ENCODE measurements at regions not wholly inside any gene's neighbourhood (a gene's known extent, or its start where the extent isn't known, plus 50 kb on each side); places are given as distances from the start of the nearest gene placed in this dataset.
A peak's percentile ranks its signal among the peaks of the same experiment; 100 is the strongest.

DNA sequence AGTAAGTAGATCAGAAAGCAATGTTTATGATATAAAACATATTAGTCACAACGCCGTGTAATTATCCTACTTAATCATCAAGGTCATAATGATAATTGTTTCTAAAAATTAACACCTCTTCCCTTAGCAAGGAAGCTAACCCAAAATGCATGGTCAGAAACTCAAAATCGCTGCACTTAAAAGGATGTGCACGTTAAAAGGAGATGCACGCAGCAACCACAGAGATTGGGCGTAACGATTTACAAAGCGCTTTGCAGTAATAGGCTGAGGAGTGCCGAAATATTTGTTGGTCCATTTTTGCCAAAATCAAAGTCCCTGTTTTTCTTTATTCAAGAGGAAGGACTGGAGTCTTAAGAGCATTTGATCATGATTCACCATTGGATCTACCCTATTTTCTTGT lies 1077.2 kb downstream of the VRK1 start:
- no peaks in the 10 kb centered on the region for H3K27me3 ChIP-seq
- WGBS: 90% methylated on average over 9 of the region's 9 CpGs
- H3K4me3 ChIP-seq: no peak overlapping the region
- intact Hi-C loops (cut with DNase I): no loop called here
- no peak for TF ChIP-seq POLR2A (IDR thresholded peaks at IDR 0.05; ENCODE audit: low read depth)
- TF ChIP-seq EP300 (IDR thresholded peaks at IDR 0.05): no peak
- TF ChIP-seq POLR2AphosphoS5 (IDR thresholded peaks at IDR 0.05): no peak
- TF ChIP-seq, protein P1, sequence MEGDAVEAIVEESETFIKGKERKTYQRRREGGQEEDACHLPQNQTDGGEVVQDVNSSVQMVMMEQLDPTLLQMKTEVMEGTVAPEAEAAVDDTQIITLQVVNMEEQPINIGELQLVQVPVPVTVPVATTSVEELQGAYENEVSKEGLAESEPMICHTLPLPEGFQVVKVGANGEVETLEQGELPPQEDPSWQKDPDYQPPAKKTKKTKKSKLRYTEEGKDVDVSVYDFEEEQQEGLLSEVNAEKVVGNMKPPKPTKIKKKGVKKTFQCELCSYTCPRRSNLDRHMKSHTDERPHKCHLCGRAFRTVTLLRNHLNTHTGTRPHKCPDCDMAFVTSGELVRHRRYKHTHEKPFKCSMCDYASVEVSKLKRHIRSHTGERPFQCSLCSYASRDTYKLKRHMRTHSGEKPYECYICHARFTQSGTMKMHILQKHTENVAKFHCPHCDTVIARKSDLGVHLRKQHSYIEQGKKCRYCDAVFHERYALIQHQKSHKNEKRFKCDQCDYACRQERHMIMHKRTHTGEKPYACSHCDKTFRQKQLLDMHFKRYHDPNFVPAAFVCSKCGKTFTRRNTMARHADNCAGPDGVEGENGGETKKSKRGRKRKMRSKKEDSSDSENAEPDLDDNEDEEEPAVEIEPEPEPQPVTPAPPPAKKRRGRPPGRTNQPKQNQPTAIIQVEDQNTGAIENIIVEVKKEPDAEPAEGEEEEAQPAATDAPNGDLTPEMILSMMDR (IDR thresholded peaks at IDR 0.05): no peak
- peaks cover 0 to 14% (median 4%) of the 10 kb centered on the region in 4 donors for H3K4me1 ChIP-seq
- H3K27ac ChIP-seq (replicated peaks in 1 of 4): no peak overlapping the region
- H3K36me3 ChIP-seq: no peaks in the 10 kb centered on the region
- H3K9me3 ChIP-seq: no peaks in the 10 kb centered on the region
- DNase-seq (ENCODE audit: extremely low spot score): no peak

DNA sequence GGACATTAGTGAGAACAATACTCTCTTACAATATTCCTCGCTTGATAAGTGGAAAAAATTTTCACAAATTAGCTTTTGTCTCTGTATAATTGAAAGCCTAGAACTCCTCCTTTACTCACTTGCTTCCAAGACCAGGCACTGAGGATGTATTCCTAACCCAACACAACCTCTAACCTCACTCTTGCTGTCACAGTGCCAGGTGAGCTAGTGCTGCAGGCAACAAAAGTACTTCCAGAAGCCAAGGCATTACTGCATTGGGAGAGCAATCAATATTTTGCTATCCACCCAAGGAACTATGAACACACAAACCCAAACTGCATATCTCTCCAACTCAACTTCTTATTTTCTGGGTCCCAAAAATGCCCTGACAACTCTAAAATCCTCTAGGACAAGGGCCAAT lies 1081.0 kb downstream of the VRK1 start:
- H3K4me3 ChIP-seq: no peak overlapping the region
- 75% methylated on average over 1 of the region's 1 CpG for whole genome bisulfite sequencing
- peak overlapping the region in 1 of 4 donors; percentile 42 for H3K27ac ChIP-seq (replicated peaks in 1 of 4)
- TF ChIP-seq POLR2A (IDR thresholded peaks at IDR 0.05; ENCODE audit: low read depth) (no peak), POLR2AphosphoS5 (IDR thresholded peaks at IDR 0.05) (no peak), EP300 (IDR thresholded peaks at IDR 0.05) (no peak)
- TF ChIP-seq, protein P1 (IDR thresholded peaks at IDR 0.05): no peak
- DNase-seq (ENCODE audit: extremely low spot score): no peak
- H3K9me3 ChIP-seq: no peaks in the 10 kb centered on the region
- H3K4me1 ChIP-seq: peaks cover 0 to 14% (median 4%) of the 10 kb centered on the region in 4 donors
- intact Hi-C loops (cut with DNase I): no loop called here
- no peaks in the 10 kb centered on the region for H3K27me3 ChIP-seq
- no peaks in the 10 kb centered on the region for H3K36me3 ChIP-seq

DNA sequence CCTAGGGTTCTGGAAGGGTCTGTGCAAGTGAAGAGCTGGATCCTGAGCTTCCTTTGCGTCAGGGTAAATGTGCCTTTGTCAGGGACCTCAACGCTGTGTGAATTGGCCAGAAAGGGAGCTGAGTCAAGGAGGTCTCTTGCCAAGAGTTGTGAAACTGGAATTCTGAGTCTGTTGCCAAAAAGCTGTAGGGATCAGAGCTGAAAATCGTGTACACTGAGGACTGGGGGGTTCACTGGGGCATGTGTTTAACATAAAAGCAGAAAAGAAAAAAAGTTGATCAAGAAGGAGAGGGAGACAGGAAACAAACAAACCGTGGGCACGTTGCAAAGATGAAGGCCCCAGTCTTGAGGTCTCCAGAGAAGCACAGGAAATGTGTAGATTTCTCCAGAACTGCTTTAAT lies 1081.5 kb downstream of the VRK1 start:
- intact Hi-C loops (cut with DNase I): no loop called here
- TF ChIP-seq POLR2A (IDR thresholded peaks at IDR 0.05; ENCODE audit: low read depth) (no peak), POLR2AphosphoS5 (IDR thresholded peaks at IDR 0.05) (peak; percentile 19 to 24), EP300 (IDR thresholded peaks at IDR 0.05) (no peak)
- TF ChIP-seq, protein P1 (IDR thresholded peaks at IDR 0.05): no peak
- WGBS: 24% methylated on average over 5 of the region's 5 CpGs
- peaks cover 0 to 4% (median 0%) of the 10 kb centered on the region in 4 donors for H3K27me3 ChIP-seq
- H3K9me3 ChIP-seq: no peaks in the 10 kb centered on the region
- H3K36me3 ChIP-seq: no peaks in the 10 kb centered on the region
- DNase-seq (ENCODE audit: extremely low spot score): no peak
- no peak overlapping the region for H3K4me3 ChIP-seq
- H3K27ac ChIP-seq (replicated peaks in 1 of 4): peak overlapping the region in 1 of 4 donors; percentile 42
- H3K4me1 ChIP-seq: peaks cover 0 to 14% (median 4%) of the 10 kb centered on the region in 4 donors

DNA sequence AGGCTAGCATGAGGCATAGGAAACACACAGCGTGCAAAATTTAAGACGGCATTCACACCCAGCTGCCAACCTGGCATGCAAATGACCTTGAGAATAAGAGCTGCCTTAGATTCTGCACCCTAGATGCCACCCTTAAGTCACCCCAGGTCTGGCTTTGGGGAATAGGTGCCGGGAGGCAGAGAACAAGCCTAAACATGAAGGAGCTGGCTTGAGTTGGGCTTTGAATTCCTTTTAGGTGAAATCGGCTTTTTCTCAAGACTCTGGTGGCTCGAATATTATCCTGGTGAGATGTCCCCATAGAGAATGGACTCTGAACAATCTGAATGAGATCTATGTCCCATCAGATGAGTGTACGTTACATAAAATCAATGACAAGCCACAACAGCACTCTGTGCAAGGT lies 1090.5 kb downstream of the VRK1 start:
- no peak for DNase-seq (ENCODE audit: extremely low spot score)
- 92% methylated on average over 6 of the region's 6 CpGs for WGBS

More for the DNA sequence above, 1090.5 kb downstream of the VRK1 start:
- Histone ChIP-seq H3K27ac (replicated peaks in 1 of 4) (no peak overlapping the region), H3K27me3 (peaks cover 0 to 4% (median 0%) of the 10 kb centered on the region in 4 donors), H3K36me3 (no peaks in the 10 kb centered on the region), H3K4me1 (no peaks in the 10 kb centered on the region), H3K9me3 (no peaks in the 10 kb centered on the region), H3K4me3 (no peak overlapping the region)
- intact Hi-C loops (cut with DNase I): no loop called here
- TF ChIP-seq EP300 (IDR thresholded peaks at IDR 0.05): no peak
- TF ChIP-seq POLR2A (IDR thresholded peaks at IDR 0.05; ENCODE audit: low read depth): no peak
- TF ChIP-seq, protein P1 (IDR thresholded peaks at IDR 0.05): no peak
- TF ChIP-seq POLR2AphosphoS5 (IDR thresholded peaks at IDR 0.05): no peak
